GM10847 (cell line): ENCODE measurements at regions not wholly inside any gene's neighbourhood (a gene's known extent, or its start where the extent isn't known, plus 50 kb on each side); places are given as distances from the start of the nearest gene placed in this dataset.
A peak's percentile ranks its signal among the peaks of the same experiment; 100 is the strongest.

Experiments
- POLR2A ChIP-seq: IDR thresholded peaks from 2 replicates; pipeline ENCODE4 v1.6.1; 2011; ENCODE audit not compliant: insufficient read length; ENCODE audit errors: extremely low read depth

DNA sequence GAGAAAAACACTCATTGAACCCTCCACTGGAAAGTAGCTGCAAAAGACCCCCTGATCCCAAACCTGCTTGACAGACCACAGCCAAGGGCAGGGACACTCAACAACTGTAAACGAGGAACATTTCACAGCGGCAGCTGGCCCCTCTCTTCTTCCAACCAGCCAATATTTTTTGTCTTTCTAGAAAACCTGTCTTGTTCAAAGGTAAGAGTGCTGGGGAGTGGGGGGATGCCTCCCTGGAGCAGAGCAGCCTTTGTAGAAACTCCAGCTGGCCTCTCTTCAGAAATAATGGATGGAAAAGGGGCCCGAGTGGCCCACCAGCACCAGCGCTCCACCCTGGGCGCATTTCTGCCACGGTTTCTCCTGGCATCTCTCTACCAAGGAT, 384.0 kb downstream of the RRAGC start:
- no peak for TF ChIP-seq POLR2A

DNA sequence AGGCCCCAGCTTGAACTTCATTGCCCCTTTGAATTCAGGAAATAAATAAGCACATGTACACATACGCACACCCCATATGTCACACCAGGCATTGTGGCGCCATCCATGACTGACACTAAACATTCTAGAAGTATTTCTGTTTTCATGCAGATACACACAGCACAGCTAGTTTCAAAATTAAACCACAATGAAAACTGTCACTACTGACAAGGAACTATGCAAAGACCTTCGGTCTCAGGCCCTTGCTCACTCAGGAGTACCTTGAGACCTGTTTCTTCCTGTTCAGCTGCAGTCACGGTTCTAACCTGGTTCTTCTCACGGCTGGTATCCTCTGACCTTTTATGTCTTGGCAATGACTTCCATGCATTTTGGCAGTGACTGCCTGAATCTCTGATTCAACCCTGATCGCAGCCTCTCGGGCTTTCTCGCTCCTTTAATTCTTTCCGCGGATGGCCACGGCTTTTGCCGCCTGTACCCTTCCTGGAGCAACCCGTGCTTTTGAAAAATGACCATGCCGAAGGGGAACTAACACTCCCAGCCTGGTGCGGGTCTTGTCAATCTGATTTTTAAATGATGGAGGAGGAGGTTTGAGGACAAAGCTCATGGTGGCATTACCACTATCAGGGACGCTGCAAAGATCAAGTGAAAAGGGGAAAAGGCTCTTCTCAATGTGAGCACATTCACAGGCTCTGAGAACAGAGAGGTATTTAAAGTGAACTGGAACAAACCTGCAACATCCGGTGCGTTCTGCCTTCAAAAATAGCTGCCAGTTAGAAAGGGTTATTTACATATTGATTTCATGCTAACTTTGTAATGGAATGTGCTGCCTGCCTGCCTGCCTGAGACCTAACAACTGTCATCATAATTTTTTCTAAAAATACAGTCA, 384.6 kb downstream of the RRAGC start:
- peak; percentile 29 for TF ChIP-seq POLR2A

- TF ChIP-seq POLR2A: no peak
Measured at GRCh38 chr1:38466487-38466886, 393.1 kb downstream of the RRAGC start.

DNA sequence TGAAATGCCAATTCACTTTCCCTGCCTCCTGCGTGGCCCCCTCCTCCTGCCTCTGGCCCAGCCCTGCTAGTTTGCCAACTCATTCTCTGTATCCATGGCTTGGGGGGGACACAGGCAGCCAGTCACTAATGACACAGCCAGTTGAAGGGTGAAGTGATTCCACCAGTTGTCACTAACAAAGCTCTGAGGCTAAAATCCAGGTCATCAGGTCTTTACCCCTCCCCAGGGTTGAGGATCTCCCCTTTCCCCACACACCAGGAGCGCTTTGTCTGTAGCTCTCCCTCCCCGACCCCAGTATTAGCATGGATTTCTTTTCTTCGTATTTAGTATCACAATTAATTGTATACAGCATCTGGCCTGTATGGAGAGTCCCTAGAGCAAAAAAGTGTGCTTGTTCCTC, 394.1 kb downstream of the RRAGC start:
- no peak for TF ChIP-seq POLR2A

DNA sequence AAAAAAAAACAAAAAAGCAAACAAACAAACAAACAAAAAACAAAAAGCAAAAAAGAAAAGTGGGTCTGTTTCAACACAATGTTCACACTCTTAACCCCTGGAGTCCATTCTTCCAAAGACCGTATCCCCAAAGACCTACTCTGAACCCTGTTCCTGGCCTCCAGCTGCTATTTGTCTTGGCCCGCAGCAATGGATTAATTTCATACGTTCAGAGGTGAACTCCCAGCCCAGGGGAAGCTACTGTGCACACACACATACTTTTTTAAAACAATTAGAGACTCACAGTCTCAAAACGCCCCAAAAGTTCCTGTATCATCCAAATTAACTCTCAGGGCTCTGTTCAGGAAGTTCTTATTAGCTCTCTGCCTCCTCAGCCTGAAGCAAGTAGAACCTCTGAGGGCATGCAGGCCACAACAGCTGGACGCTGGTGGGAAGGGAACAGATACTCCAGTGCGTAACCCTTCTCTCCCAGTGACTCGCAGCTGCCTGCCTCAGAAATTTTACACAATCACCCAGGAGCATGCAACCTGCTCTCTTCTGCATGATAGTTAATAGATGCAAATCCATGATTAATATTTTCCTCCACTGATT, 395.4 kb downstream of the RRAGC start:
- no peak for TF ChIP-seq POLR2A

DNA sequence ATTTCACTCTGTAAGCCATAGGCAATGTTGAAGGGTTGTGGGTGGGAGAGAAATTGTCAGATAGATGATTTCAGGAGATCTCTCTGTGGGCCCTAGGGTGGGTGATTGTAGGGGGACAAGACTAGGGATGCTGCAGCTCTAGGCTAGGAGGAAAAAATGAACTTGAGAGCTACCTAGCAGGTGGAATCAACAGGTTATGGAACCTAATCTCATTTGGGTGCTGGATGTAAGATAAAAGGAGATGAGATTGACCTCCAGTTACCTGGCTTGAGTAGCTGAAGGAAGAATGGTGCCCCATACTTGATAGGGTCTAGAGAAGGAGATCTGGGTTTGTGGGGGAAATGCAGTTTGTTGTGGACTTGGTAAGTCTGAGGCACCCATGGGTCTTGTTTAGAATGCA, 396.5 kb downstream of the RRAGC start:
- TF ChIP-seq POLR2A: no peak

DNA sequence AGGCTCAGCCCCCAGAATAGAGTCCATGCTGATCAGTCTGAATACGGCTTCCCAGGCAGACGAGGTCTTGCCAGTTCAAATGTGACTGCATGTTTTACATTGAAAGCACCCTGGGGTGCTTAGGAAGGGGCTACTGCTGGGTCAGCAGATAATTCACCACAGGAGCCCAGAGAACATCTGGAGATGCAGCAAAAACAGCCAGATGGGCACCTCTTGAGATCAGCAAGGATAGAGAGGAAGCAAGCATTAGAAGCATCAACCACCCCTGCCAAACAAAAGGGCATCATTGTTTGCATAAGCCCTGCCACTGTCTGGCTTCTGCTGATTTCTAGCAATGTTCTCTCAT, 403.1 kb downstream of the RRAGC start:
- no peak for TF ChIP-seq POLR2A

GRCh38 chr1:38455829-38456530, 403.6 kb downstream of the RRAGC start:
- no peak for TF ChIP-seq POLR2A

DNA sequence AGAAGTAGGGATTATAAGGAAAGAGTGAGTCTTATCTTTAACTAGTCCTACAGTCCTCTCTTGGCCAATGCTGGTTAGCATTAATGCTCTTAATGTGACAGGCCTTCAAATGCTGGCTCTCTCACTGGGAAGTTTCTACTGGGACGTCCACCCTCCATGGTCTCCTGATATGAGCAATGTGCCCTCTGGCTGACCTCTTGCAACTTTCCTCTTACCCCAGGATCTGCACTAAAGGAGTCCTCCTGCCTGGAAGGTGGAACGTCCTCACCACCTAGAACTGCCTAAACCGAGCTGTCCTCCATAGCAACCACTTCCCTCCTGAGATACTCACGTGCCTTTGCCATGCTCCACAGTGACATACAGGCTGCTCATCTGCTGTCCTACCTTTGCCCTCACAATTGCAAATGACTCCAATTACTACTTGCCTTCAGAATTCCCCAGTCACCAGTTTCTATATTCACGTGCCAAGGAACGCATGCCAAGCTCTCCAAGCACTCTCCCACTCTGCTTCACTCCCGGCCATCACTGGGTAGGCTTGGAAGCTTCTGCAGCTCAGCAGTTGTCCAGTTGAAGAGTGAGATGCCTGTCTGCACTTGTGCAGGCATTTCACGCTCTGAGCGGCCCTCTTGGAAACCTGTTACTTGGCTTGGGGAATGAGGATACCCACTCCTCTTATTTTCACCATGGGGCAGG, 404.7 kb downstream of the RRAGC start:
- no peak for TF ChIP-seq POLR2A

DNA sequence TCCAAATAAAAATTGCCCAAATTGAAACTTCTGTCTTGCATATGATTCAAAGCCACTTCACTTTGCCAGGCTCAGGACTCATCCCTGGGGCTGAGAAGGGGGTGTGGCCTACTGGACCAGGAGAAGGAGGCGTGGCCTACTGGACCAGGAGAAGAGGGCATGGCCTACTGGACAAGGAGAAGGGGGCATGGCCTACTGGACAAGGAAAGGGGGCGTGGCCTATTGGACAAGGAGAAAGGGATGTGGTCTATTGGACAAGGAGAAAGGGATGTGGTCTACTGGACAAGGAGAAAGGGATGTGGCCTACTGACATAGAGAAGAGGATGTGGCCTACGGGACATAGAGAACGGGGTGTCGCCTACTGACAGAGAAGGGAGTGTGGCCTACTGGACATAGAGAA, 405.3 kb downstream of the RRAGC start:
- TF ChIP-seq POLR2A: no peak

- TF ChIP-seq POLR2A: no peak
Measured at GRCh38 chr1:38452246-38452645, 405.7 kb upstream of the POU3F1 start.

GRCh38 chr1:38451541-38451993, 405.0 kb upstream of the POU3F1 start:
- TF ChIP-seq POLR2A: no peak

- no peak for TF ChIP-seq POLR2A
Measured at GRCh38 chr1:38448893-38449292, 402.3 kb upstream of the POU3F1 start.

- TF ChIP-seq POLR2A: no peak
Measured at GRCh38 chr1:38446936-38447335, 400.3 kb upstream of the POU3F1 start.

GRCh38 chr1:38444770-38445442, 398.3 kb upstream of the POU3F1 start:
- TF ChIP-seq POLR2A: no peak
